ENCODE measurements at regions not wholly inside any gene's neighbourhood (a gene's known extent, or its start where the extent isn't known, plus 50 kb on each side); places are given as distances from the start of the nearest gene placed in this dataset.
"Not testable (repeated sequence)": the region's sequence is repeated elsewhere in the genome, so short reads cannot be mapped to it uniquely, and the experiment has no call there.

- Histone ChIP-seq H3K4me2 (ENCODE audit: extremely low read depth, insufficient read depth, low read length) (no peak overlapping the region), H2AFZ (ENCODE audit: low read length) (no peak overlapping the region)
Measured at GRCh38 chr9:7636838-7637467, 162.6 kb downstream of the DMAC1 start.

GRCh38 chr9:7636309-7636708 is 163.3 kb downstream of the DMAC1 start:
- no peak overlapping the region for H2AFZ ChIP-seq (ENCODE audit: low read length)
- TF ChIP-seq EZH2 (IDR thresholded peaks at IDR 0.05; ENCODE audit: low read length, missing control alignments) (no peak), CTCF (conservative IDR thresholded peaks at IDR 0.05 in 1 of 2, IDR thresholded peaks at IDR 0.05 in 1 of 2; ENCODE audit: low read depth in 1 of 2, low read length in 2 of 2) (no peak)
- H3K9me3 ChIP-seq (ENCODE audit: control insufficient read depth, insufficient read depth, low read depth, low read length), result no peaks in the 10 kb centered on the region
- no peak overlapping the region for H3K4me3 ChIP-seq (replicated peaks in 1 of 4; ENCODE audit: control extremely low read depth in 1 of 4, insufficient read depth in 1 of 4, low read depth in 3 of 4, low read length in 4 of 4)
- H3K27ac ChIP-seq (ENCODE audit: insufficient read depth, low read length), result no peak overlapping the region
- no peaks in the 10 kb centered on the region for H3K4me1 ChIP-seq (ENCODE audit: control insufficient read depth, extremely low read depth, insufficient read depth, low read length)
- no peaks in the 10 kb centered on the region for H3K27me3 ChIP-seq (ENCODE audit: control insufficient read depth, insufficient read depth, low read length)
- no peaks in the 10 kb centered on the region for H3K36me3 ChIP-seq (ENCODE audit: control insufficient read depth, insufficient read depth, low read length)
- no peak overlapping the region for H3K4me2 ChIP-seq (ENCODE audit: extremely low read depth, insufficient read depth, low read length)
- no peak for DNase-seq (ENCODE audit: low read depth in 2 of 2)
- H4K20me1 ChIP-seq (ENCODE audit: control insufficient read depth, extremely low read depth, insufficient read depth, low read length), result no peaks in the 10 kb centered on the region
- no peaks in the 10 kb centered on the region for H3K79me2 ChIP-seq (ENCODE audit: control insufficient read depth, insufficient read depth, low read length)
- no peak overlapping the region for H3K9ac ChIP-seq (ENCODE audit: insufficient read depth, low read length)

More at GRCh38 chr9:7636838-7637467, 162.6 kb downstream of the DMAC1 start:
- Histone ChIP-seq H3K9ac (ENCODE audit: insufficient read depth, low read length) (no peak overlapping the region), H3K9me3 (ENCODE audit: control insufficient read depth, insufficient read depth, low read depth, low read length) (no peaks in the 10 kb centered on the region), H3K36me3 (ENCODE audit: control insufficient read depth, insufficient read depth, low read length) (no peaks in the 10 kb centered on the region), H3K27ac (ENCODE audit: insufficient read depth, low read length) (no peak overlapping the region), H4K20me1 (ENCODE audit: control insufficient read depth, extremely low read depth, insufficient read depth, low read length) (no peaks in the 10 kb centered on the region), H3K4me3 (replicated peaks in 1 of 4; ENCODE audit: control extremely low read depth in 1 of 4, insufficient read depth in 1 of 4, low read depth in 3 of 4, low read length in 4 of 4) (no peak overlapping the region), H3K27me3 (ENCODE audit: control insufficient read depth, insufficient read depth, low read length) (no peaks in the 10 kb centered on the region), H3K79me2 (ENCODE audit: control insufficient read depth, insufficient read depth, low read length) (no peaks in the 10 kb centered on the region), H3K4me1 (ENCODE audit: control insufficient read depth, extremely low read depth, insufficient read depth, low read length) (no peaks in the 10 kb centered on the region)
- DNase-seq (ENCODE audit: low read depth in 2 of 2), result no peak
- TF ChIP-seq CTCF (conservative IDR thresholded peaks at IDR 0.05 in 1 of 2, IDR thresholded peaks at IDR 0.05 in 1 of 2; ENCODE audit: low read depth in 1 of 2, low read length in 2 of 2) (no peak), EZH2 (IDR thresholded peaks at IDR 0.05; ENCODE audit: low read length, missing control alignments) (no peak)

GRCh38 chr9:7626571-7627029 is 173.0 kb downstream of the DMAC1 start:
- not testable (repeated sequence) for H3K27me3 ChIP-seq (ENCODE audit: control insufficient read depth, insufficient read depth, low read length); H4K20me1 ChIP-seq (ENCODE audit: control insufficient read depth, extremely low read depth, insufficient read depth, low read length); H2AFZ ChIP-seq (ENCODE audit: low read length); H3K4me3 ChIP-seq (replicated peaks in 1 of 4; ENCODE audit: control extremely low read depth in 1 of 4, insufficient read depth in 1 of 4, low read depth in 3 of 4, low read length in 4 of 4); H3K9me3 ChIP-seq (ENCODE audit: control insufficient read depth, insufficient read depth, low read depth, low read length); DNase-seq (ENCODE audit: low read depth in 2 of 2); H3K9ac ChIP-seq (ENCODE audit: insufficient read depth, low read length); H3K79me2 ChIP-seq (ENCODE audit: control insufficient read depth, insufficient read depth, low read length); H3K4me1 ChIP-seq (ENCODE audit: control insufficient read depth, extremely low read depth, insufficient read depth, low read length); H3K4me2 ChIP-seq (ENCODE audit: extremely low read depth, insufficient read depth, low read length); H3K27ac ChIP-seq (ENCODE audit: insufficient read depth, low read length); H3K36me3 ChIP-seq (ENCODE audit: control insufficient read depth, insufficient read depth, low read length)

Measured in fibroblast of lung (primary cell).